ENCODE measurements at regions not wholly inside any gene's neighbourhood (a gene's known extent, or its start where the extent isn't known, plus 50 kb on each side); places are given as distances from the start of the nearest gene placed in this dataset.
"Not testable (repeated sequence)": the region's sequence is repeated elsewhere in the genome, so short reads cannot be mapped to it uniquely, and the experiment has no call there.

GRCh38 chr4:147109800-147110199 is 164.1 kb upstream of the TTC29 start:
- TF ChIP-seq POLR2A (IDR thresholded peaks at IDR 0.05; ENCODE audit: extremely low read depth, insufficient read length), result no peak
- TF ChIP-seq CTCF (IDR thresholded peaks at IDR 0.05; ENCODE audit: low read depth, low read length), result no peak
- no peak for TF ChIP-seq MAX (IDR thresholded peaks at IDR 0.05; ENCODE audit: low read depth, low read length)
- TF ChIP-seq MYC (IDR thresholded peaks at IDR 0.05; ENCODE audit: low read depth, low read length), result no peak
- no peak for DNase-seq (ENCODE audit: low read depth)

GRCh38 chr4:147110473-147111367 is 165.1 kb upstream of the TTC29 start:
- TF ChIP-seq CTCF (IDR thresholded peaks at IDR 0.05; ENCODE audit: low read depth, low read length), result no peak
- TF ChIP-seq MAX (IDR thresholded peaks at IDR 0.05; ENCODE audit: low read depth, low read length), result no peak
- no peak for TF ChIP-seq MYC (IDR thresholded peaks at IDR 0.05; ENCODE audit: low read depth, low read length)
- TF ChIP-seq POLR2A (IDR thresholded peaks at IDR 0.05; ENCODE audit: extremely low read depth, insufficient read length), result no peak
- DNase-seq (ENCODE audit: low read depth), result no peak
- no peak overlapping the region for H3K4me3 ChIP-seq (ENCODE audit: low read depth, low read length)

More at GRCh38 chr4:147109800-147110199, 164.1 kb upstream of the TTC29 start:
- no peak overlapping the region for H3K4me3 ChIP-seq (ENCODE audit: low read depth, low read length)

- DNase-seq (ENCODE audit: low read depth), result not testable (repeated sequence)
Measured at GRCh38 chr4:147112196-147112595, 166.5 kb upstream of the TTC29 start.

GRCh38 chr4:147117431-147117830 is 171.8 kb upstream of the TTC29 start:
- no peak for TF ChIP-seq CTCF (IDR thresholded peaks at IDR 0.05; ENCODE audit: low read depth, low read length)
- TF ChIP-seq MAX (IDR thresholded peaks at IDR 0.05; ENCODE audit: low read depth, low read length), result no peak
- DNase-seq (ENCODE audit: low read depth), result no peak
- no peak overlapping the region for H3K4me3 ChIP-seq (ENCODE audit: low read depth, low read length)

More at GRCh38 chr4:147112196-147112595, 166.5 kb upstream of the TTC29 start:
- H3K4me3 ChIP-seq (ENCODE audit: low read depth, low read length), result not testable (repeated sequence)

- TF ChIP-seq POLR2A (IDR thresholded peaks at IDR 0.05; ENCODE audit: extremely low read depth, insufficient read length) (no peak), MAX (IDR thresholded peaks at IDR 0.05; ENCODE audit: low read depth, low read length) (no peak), CTCF (IDR thresholded peaks at IDR 0.05; ENCODE audit: low read depth, low read length) (no peak)
- H3K4me3 ChIP-seq (ENCODE audit: low read depth, low read length), result no peak overlapping the region
- no peak for DNase-seq (ENCODE audit: low read depth)
Measured at GRCh38 chr4:147118528-147118927, 172.9 kb upstream of the TTC29 start.

- H3K4me3 ChIP-seq (ENCODE audit: low read depth, low read length), result no peak overlapping the region
- DNase-seq (ENCODE audit: low read depth), result no peak
- no peak for TF ChIP-seq MYC (IDR thresholded peaks at IDR 0.05; ENCODE audit: low read depth, low read length)
- no peak for TF ChIP-seq CTCF (IDR thresholded peaks at IDR 0.05; ENCODE audit: low read depth, low read length)
- TF ChIP-seq POLR2A (IDR thresholded peaks at IDR 0.05; ENCODE audit: extremely low read depth, insufficient read length), result no peak
- TF ChIP-seq MAX (IDR thresholded peaks at IDR 0.05; ENCODE audit: low read depth, low read length), result no peak
Measured at GRCh38 chr4:147122685-147123084, 177.0 kb upstream of the TTC29 start.
